Fibroblast of villous mesenchyme (primary cell): ENCODE measurements at regions not wholly inside any gene's neighbourhood (a gene's known extent, or its start where the extent isn't known, plus 50 kb on each side); places are given as distances from the start of the nearest gene placed in this dataset. TPM values are rescaled to one million over a fixed set of nuclear protein-coding genes. Genes with fewer than 3 reads are reported as not detected.

Experiments used
- DNase-seq: peaks from one replicate; pipeline ENCODE4 v3.0.0-alpha.2; 2010; ENCODE audit warnings: low read depth
- H3K4me3 ChIP-seq: 2 replicates; pipeline ENCODE4 v1.5.1; 2011; ENCODE audit warnings: low read depth, mild to moderate bottlenecking, low read length
- CTCF ChIP-seq: IDR thresholded peaks from 2 replicates; pipeline ENCODE4 v1.5.1; 2012; ENCODE audit warnings: low read depth, mild to moderate bottlenecking, low read length; ENCODE audit not compliant: insufficient read depth
- small RNA-seq: library from RNA; depleted of rRNA; stranded (forward); fragments of <200 nt; gene quantifications from one replicate; pipeline ENCODE3, GENCODE V24; 2012

DNA sequence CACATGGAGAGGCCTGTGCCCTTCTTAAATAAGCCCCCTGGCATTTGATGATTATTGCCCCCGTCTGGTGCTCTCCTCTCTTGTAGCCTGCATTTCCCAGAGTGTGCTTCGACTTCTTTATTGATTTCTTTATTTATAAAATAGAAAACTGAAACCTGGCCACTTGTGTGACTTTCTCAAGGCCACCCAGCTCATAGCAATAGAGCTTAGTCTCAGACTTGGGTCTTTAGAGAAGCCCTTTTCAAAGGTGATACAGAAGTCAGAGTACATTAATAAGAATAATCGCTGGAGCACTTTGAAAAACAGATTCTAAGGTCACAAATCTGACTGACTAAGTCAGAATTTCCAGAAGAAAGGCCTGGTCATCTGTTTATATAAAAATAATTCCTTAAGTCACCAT lies 86.6 kb downstream of the NOC3L start:
- no peak for DNase-seq
- TF ChIP-seq CTCF = no peak

GRCh38 chr10:94277450-94277849 lies 85.3 kb downstream of the NOC3L start:
- no peak for TF ChIP-seq CTCF
- DNase-seq = no peak

More for the DNA sequence above, 86.6 kb downstream of the NOC3L start:
- no peak overlapping the region for H3K4me3 ChIP-seq

DNA sequence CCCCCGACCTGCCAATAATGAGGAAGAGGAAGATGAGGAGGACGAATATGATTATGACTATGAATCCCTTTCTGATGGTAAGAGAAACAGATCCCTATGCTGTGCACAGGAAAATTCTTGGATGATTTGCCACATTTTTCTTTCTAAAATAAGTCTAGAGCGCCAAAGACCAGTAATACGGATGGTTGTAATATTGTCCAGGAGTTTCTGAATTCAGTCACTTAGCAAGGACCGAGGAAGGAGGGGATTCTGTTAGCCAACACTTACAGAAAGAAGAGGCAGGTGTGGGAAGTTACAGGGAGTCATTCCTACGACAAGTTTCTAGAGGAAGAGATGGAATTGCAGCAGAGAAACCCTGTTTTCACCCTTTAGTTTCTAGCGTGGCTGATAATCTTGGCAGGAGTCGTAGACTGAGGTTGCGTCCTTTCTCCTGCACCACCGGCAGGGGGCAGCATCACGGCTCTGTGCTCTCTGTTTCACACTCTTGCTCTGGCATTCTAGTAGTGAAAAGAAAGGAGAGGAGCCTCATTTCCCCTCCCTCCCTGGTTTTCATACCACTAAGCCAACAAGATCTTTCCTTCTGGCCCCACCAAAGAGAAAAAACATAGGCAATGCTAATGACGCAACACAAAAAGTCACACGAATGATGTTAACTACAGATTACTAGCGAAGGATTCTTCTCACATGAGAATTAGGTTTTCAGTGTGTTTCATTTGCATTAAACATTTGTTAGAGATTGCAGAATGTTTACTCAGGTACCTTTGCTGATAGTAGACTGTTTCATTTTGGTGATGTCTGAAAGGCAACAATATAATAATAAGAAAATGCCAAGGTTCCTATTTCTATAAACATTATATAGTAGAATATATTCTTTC lies 82.7 kb downstream of the NOC3L start:
- no peak overlapping the region for H3K4me3 ChIP-seq
- TF ChIP-seq CTCF = peak; percentile 95
- peak; percentile 61 for DNase-seq

More at GRCh38 chr10:94277450-94277849, 85.3 kb downstream of the NOC3L start:
- H3K4me3 ChIP-seq = no peak overlapping the region

DNA sequence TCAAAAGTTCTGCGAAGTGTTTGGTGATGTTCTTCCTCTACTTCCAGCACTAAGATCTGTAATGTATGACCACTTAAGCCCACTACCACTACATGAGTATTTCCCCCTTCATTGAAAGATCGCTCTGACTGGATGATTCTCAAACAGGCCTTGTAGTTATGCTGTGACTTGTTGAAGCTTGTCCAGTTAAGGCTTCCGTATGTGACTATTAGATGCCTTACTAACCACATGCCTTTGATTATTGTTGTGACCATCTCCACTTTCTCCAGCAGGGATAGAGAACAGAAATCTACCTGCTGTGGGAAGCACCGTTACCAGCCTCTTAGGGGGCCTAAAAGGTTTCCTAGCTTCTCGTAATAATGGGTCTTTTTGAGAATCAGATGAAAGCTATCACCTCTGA lies 81.1 kb downstream of the NOC3L start:
- no peak for DNase-seq
- no peak for TF ChIP-seq CTCF
- H3K4me3 ChIP-seq = no peak overlapping the region

DNA sequence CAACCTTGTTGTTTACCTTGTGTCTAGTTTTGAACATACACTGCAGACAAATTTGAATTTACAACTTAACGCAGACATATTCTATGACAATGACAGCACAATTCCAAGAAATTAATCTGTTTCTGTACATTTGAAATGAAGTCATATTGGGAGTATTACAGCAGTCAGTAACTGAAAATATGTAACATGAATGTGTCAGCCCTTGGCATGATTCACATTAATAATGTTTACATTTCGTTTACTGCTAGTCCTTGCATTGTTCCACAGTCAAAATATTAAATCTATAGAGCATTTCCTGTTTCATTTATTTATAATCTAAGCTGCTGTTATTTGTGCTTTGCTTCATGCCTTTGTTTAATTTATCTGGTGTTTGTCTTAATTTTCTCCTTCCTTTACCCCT lies 80.4 kb downstream of the NOC3L start:
- no peak for TF ChIP-seq CTCF
- H3K4me3 ChIP-seq = no peak overlapping the region
- no peak for DNase-seq

Small RNA genes in the stretch of these regions (small RNA-seq; reads per million reads assigned to genes)
- not detected for gene RNU6-657P
